K562 (cell line): ENCODE measurements at regions not wholly inside any gene's neighbourhood (a gene's known extent, or its start where the extent isn't known, plus 50 kb on each side); places are given as distances from the start of the nearest gene placed in this dataset.

Experiments
- ATAC-seq: fragments of 200-7000 bp; cut with Tn5 transposase; 3 replicates; pipeline ENCODE4 v1.9.1; 2020; ENCODE audit warnings: moderate library complexity
- BruUV-seq: library from RNA; stranded (reverse); fragments of 400-500 nt; replicated peaks from 2 replicates; lab custom pipeline; 2021; lab: Mats Ljungman, UMichigan
- CTCF ChIA-PET: fragments of 300-600 bp; formaldehyde crosslinking; extraction: SDS; loops from one replicate; lab custom pipeline; 2021; ENCODE audit warnings: low intra/inter-chr PET ratio; lab: Yijun Ruan, JAX
- POLR2A ChIA-PET: fragments of 300-600, 350-650 bp; sonication (Branson Sonifier 250); formaldehyde crosslinking; extraction: SDS; loops from one replicate; lab custom pipeline; 2021; ENCODE audit warnings: antibody characterized with exemption, inconsistent platforms; lab: Yijun Ruan, JAX
- DNase-seq, 4 experiments: peaks; one replicate each; pipeline versions ENCODE4 v3.0.0 to v3.0.0-alpha.2; 2011 to 2018; ENCODE audit warnings: low spot score in 3 of 4, mixed read lengths in 3 of 4; ENCODE audit errors: extremely low read depth in 1 of 4
- FAIRE-seq: peaks from 2 replicates; lab custom pipeline; 2011; peaks lifted over from hg19 to GRCh38; lab: Jason Lieb, UNC
- H2AFZ ChIP-seq: 2 replicates; pipeline ENCODE4 v1.6.0; 2011; ENCODE audit warnings: low read depth, low read length, control low read depth, inconsistent platforms
- H3K27ac ChIP-seq: fragments of 200-600 bp; 3 replicates; pipeline ENCODE4 v1.8.0; 2011; ENCODE audit warnings: low read depth, mild to moderate bottlenecking, control low read depth, inconsistent platforms, low read length, moderate library complexity, mixed read lengths; ENCODE audit errors: extremely low read depth
- H3K27me3 ChIP-seq, 2 experiments: fragments of 300-600 bp in 1 of 2; 2 replicates in 1 of 2; 3 replicates in 1 of 2; pipeline versions ENCODE4 v1.6.0 to v1.8.0; 2011; ENCODE audit warnings: inconsistent platforms in 2 of 2, low read length in 2 of 2, mild to moderate bottlenecking in 1 of 2, mixed read lengths in 1 of 2, moderate library complexity in 1 of 2; ENCODE audit not compliant: control insufficient read depth in 2 of 2, insufficient read depth in 2 of 2
- H3K36me3 ChIP-seq: fragments of 300-600 bp; 3 replicates; pipeline ENCODE4 v1.8.0; 2011; ENCODE audit warnings: mild to moderate bottlenecking, low read length, inconsistent platforms; ENCODE audit not compliant: control insufficient read depth, insufficient read depth
- H3K4me1 ChIP-seq, 2 experiments: fragments of 200-600 bp in 1 of 2; replicated peaks in 1 of 2; 2 replicates in 1 of 2; 3 replicates in 1 of 2; pipeline versions ENCODE4 v1.5.1 to v1.8.0; 2011; ENCODE audit warnings: inconsistent platforms in 2 of 2, low read length in 2 of 2, mild to moderate bottlenecking in 1 of 2, mixed read lengths in 1 of 2, moderate library complexity in 1 of 2; ENCODE audit not compliant: control insufficient read depth in 2 of 2, insufficient read depth in 2 of 2
- H3K4me2 ChIP-seq: 2 replicates; pipeline ENCODE4 v1.6.1; 2011; ENCODE audit warnings: low read length, control low read depth, inconsistent platforms, mixed read lengths; ENCODE audit not compliant: insufficient read depth
- H3K4me3 ChIP-seq: fragments of 200-600 bp; sonication (generic), shearing (Covaris generic); 2 replicates; pipeline ENCODE4 v1.5.1; 2016; ENCODE audit warnings: control low read depth, inconsistent platforms
- H3K79me2 ChIP-seq: fragments of 200-600 bp; 3 replicates; pipeline ENCODE4 v1.8.0; 2011; ENCODE audit warnings: low read length, inconsistent platforms; ENCODE audit not compliant: control insufficient read depth, insufficient read depth
- H3K9ac ChIP-seq, 2 experiments: 2 replicates each; pipeline versions ENCODE4 v1.6.0 to v1.6.1; 2011; ENCODE audit warnings: low read depth in 2 of 2, low read length in 2 of 2, control low read depth in 1 of 2, inconsistent platforms in 1 of 2, mild to moderate bottlenecking in 1 of 2, mixed read lengths in 1 of 2; ENCODE audit not compliant: insufficient read depth in 1 of 2
- H3K9me1 ChIP-seq: one replicate; pipeline ENCODE4 v1.6.0; 2011; ENCODE audit warnings: inconsistent platforms, mild to moderate bottlenecking, low read length, moderate library complexity; ENCODE audit not compliant: control insufficient read depth, insufficient read depth
- H3K9me3 ChIP-seq: replicated peaks from 2 replicates; pipeline ENCODE4 v1.5.1; 2011; ENCODE audit warnings: low read depth, low read length, inconsistent platforms; ENCODE audit not compliant: control insufficient read depth, insufficient read depth
- H4K20me1 ChIP-seq: replicated peaks from 2 replicates; pipeline ENCODE4 v1.6.1; 2011; ENCODE audit warnings: low read length, inconsistent platforms, mixed read lengths; ENCODE audit not compliant: control insufficient read depth, insufficient read depth
- BDP1 ChIP-seq: IDR thresholded peaks from 3 replicates; pipeline ENCODE4 v1.6.1; 2011; ENCODE audit not compliant: insufficient read length, insufficient read depth
- BHLHE40 ChIP-seq: IDR thresholded peaks from 2 replicates; pipeline ENCODE4 v1.6.1; 2011; ENCODE audit warnings: low read length, improper control_type of control experiment
- CTCF ChIP-seq, 3 experiments: IDR thresholded peaks in 2 of 3; conservative IDR thresholded peaks in 1 of 3; 2 replicates each; pipeline ENCODE4 v1.5.1; 2011 to 2012; ENCODE audit warnings: low read length in 3 of 3, mild to moderate bottlenecking in 3 of 3, control low read depth in 2 of 3, improper control_type of control experiment in 1 of 3, inconsistent platforms in 1 of 3, low read depth in 1 of 3, mixed read lengths in 1 of 3, moderate library complexity in 1 of 3; ENCODE audit not compliant: insufficient read depth in 2 of 3
- CTCFL ChIP-seq: IDR thresholded peaks from 2 replicates; pipeline ENCODE4 v1.6.1; 2011; ENCODE audit warnings: borderline replicate concordance, low read depth, mild to moderate bottlenecking, moderate library complexity, low read length; ENCODE audit not compliant: insufficient read depth, poor library complexity, severe bottlenecking
- DEAF1 ChIP-seq: fragments of 450-650 bp; formaldehyde crosslinking; IDR thresholded peaks from 2 replicates; pipeline ENCODE4 v1.4.0; 2020; ENCODE audit warnings: mild to moderate bottlenecking, moderate library complexity
- IRF9 ChIP-seq: fragments of 450-650 bp; IDR thresholded peaks from 2 replicates; pipeline ENCODE4 v1.6.1; 2016; ENCODE audit warnings: missing biosample characterization, missing genetic modification characterization
- KAT7 ChIP-seq: sonication (generic); formaldehyde crosslinking; IDR thresholded peaks from 2 replicates; pipeline ENCODE4 v1.8.0; 2022; ENCODE audit warnings: missing genetic modification reagents, mild to moderate bottlenecking, borderline replicate concordance
- MAFK ChIP-seq: IDR thresholded peaks from 2 replicates; pipeline ENCODE4 v1.6.1; 2011; ENCODE audit warnings: low read length, improper control_type of control experiment
- RAD21 ChIP-seq, 2 experiments: fragments of 250-450 bp in 1 of 2; fragments of 450-650 bp in 1 of 2; sonication (Bioruptor Pico) in 1 of 2; formaldehyde crosslinking in 1 of 2; IDR thresholded peaks in 1 of 2; conservative IDR thresholded peaks in 1 of 2; 2 replicates each; pipeline versions ENCODE4 v1.4.0 to v1.8.0; 2020 to 2022; ENCODE audit warnings: mild to moderate bottlenecking in 2 of 2, moderate library complexity in 1 of 2
- RB1 ChIP-seq: fragments of 450-650 bp; IDR thresholded peaks from 2 replicates; pipeline ENCODE4 v1.6.1; 2017; ENCODE audit warnings: low read depth, mild to moderate bottlenecking
- SMC3 ChIP-seq: conservative IDR thresholded peaks from 2 replicates; pipeline ENCODE4 v1.6.1; 2011; ENCODE audit warnings: low read depth, low read length, improper control_type of control experiment; ENCODE audit not compliant: insufficient read depth
- ZFP91 ChIP-seq: sonication (generic); formaldehyde crosslinking; IDR thresholded peaks from 2 replicates; pipeline ENCODE4 v1.8.0; 2022; ENCODE audit warnings: mild to moderate bottlenecking, missing genetic modification reagents
- ZNF263 ChIP-seq: sonication (generic); formaldehyde crosslinking; IDR thresholded peaks from 2 replicates; pipeline ENCODE4 v1.8.0; 2022; ENCODE audit warnings: mild to moderate bottlenecking, missing genetic modification reagents, borderline replicate concordance
- WGBS: fragments of 100-300 bp; shearing (Covaris generic); methylation state at CpG from one replicate; pipeline ENCODE4 v1.1.6; 2016; ENCODE audit warnings: low coverage, mixed read lengths; ENCODE audit not compliant: insufficient coverage; ENCODE audit errors: missing lambda C conversion rate; 5-methylcytosine and 5-hydroxymethylcytosine counted together
- in situ Hi-C: fragments of 300-500 bp; cut with MboI; formaldehyde crosslinking; loops from 4 replicates; pipeline ENCODE4 v1.15.0; 2018; ENCODE audit warnings: inconsistent platforms, mixed read lengths
- intact Hi-C: fragments of 100-400 bp; cut with micrococcal nuclease; formaldehyde crosslinking; loops from 2 replicates; pipeline ENCODE4 v1.14.2; 2022

GRCh38 chr2:88831792-88832248 is 140.3 kb downstream of the RPIA start:
- 5% methylated on average over 6 of the region's 7 CpGs for WGBS
- no peaks in the 10 kb centered on the region for H3K9me1 ChIP-seq
- ATAC-seq (peak; percentile 99), FAIRE-seq (peak; percentile 86), DNase-seq (peak; percentile 62 to 75 (median 68))
- H3K36me3 ChIP-seq, result no peaks in the 10 kb centered on the region
- no peak overlapping the region for H3K9ac ChIP-seq
- H3K27ac ChIP-seq, result no peak overlapping the region
- H3K79me2 ChIP-seq, result no peaks in the 10 kb centered on the region
- in situ Hi-C loops, result no loop called here
- intact Hi-C loops, result loop anchor here (5.0 kb wide), 3 partner anchors 40 to 90 kb away; no protein-coding TSS in a partner anchor
- H3K4me1 ChIP-seq, result no peaks in the 10 kb centered on the region
- H3K9me3 ChIP-seq, result no peaks in the 10 kb centered on the region
- no peak overlapping the region for H2AFZ ChIP-seq
- no peak overlapping the region for H3K4me2 ChIP-seq
- BruUV-seq, result no TSS peak
- peaks cover 2 to 25% of the 10 kb centered on the region in 2 experiments; a peak in 3 of 5 replicates for H3K27me3 ChIP-seq
- H4K20me1 ChIP-seq, result no peaks in the 10 kb centered on the region
- CTCF ChIA-PET, result interaction anchor here (0.8 kb wide), 1 partner anchor 72 kb away, joined by 4 read pairs; no protein-coding TSS in a partner anchor
- POLR2A ChIA-PET, result no interaction called here
- no peak overlapping the region for H3K4me3 ChIP-seq
- TF ChIP-seq MAFK, result no peak
- peak; percentile 19 for TF ChIP-seq CTCFL
- no peak for TF ChIP-seq BDP1
- 0 out of 2 replicates have a peak, but pooled peaks have one; percentile 12 for TF ChIP-seq BHLHE40
- peak; percentile 86 to 94 (median 89) for TF ChIP-seq CTCF (IDR thresholded peaks at IDR 0.05 in 2 of 3, conservative IDR thresholded peaks at IDR 0.05 in 1 of 3; ENCODE audit: insufficient read depth in 2 of 3, low read depth in 1 of 3, low read length in 3 of 3)
- TF ChIP-seq RB1, result 0 out of 2 replicates have a peak, but pooled peaks have one; percentile 15
- no peak for TF ChIP-seq IRF9 (tag)
- peak; percentile 75 for TF ChIP-seq ZNF263 (CRISPR knock-in tag)
- no peak for TF ChIP-seq ZFP91 (CRISPR knock-in tag)
- peak; percentile 64 for TF ChIP-seq SMC3
- TF ChIP-seq KAT7, result no peak
- TF ChIP-seq DEAF1 (CRISPR knock-in tag), result 0 out of 2 replicates have a peak, but pooled peaks have one; percentile 25
- TF ChIP-seq RAD21 (CRISPR knock-in tag; conservative IDR thresholded peaks at IDR 0.05 in 1 of 2, IDR thresholded peaks at IDR 0.05 in 1 of 2), result peak; percentile 63 to 83
